ENCODE measurements at regions not wholly inside any gene's neighbourhood (a gene's known extent, or its start where the extent isn't known, plus 50 kb on each side); places are given as distances from the start of the nearest gene placed in this dataset.

- no peak for TF ChIP-seq CTCF (IDR thresholded peaks at IDR 0.05)
- no peak for TF ChIP-seq POLR2A (IDR thresholded peaks at IDR 0.05)
Measured at GRCh38 chr2:163888591-163888990, 152.8 kb upstream of the FIGN start.

Data from testis (tissue), 2 donors.